Keratinocyte (primary cell): ENCODE measurements at regions not wholly inside any gene's neighbourhood (a gene's known extent, or its start where the extent isn't known, plus 50 kb on each side); places are given as distances from the start of the nearest gene placed in this dataset.
A peak's percentile ranks its signal among the peaks of the same experiment; 100 is the strongest.

Source experiments
- DNase-seq: peaks from one replicate; pipeline ENCODE4 v3.0.0-alpha.2; 2011; ENCODE audit warnings: low read depth, missing footprints, low spot score
- FAIRE-seq: peaks from 2 replicates; lab custom pipeline; 2011; peaks lifted over from hg19 to GRCh38; lab: Jason Lieb, UNC
- H2AFZ ChIP-seq: 2 replicates; pipeline ENCODE4 v1.6.0; 2012; ENCODE audit warnings: low read length, control low read depth, inconsistent platforms; ENCODE audit not compliant: control insufficient read depth
- H3K27ac ChIP-seq: 2 replicates; pipeline ENCODE4 v1.5.1; 2011; ENCODE audit warnings: low read length; ENCODE audit not compliant: control insufficient read depth, insufficient read depth
- H3K27me3 ChIP-seq: 3 replicates; pipeline ENCODE4 v1.6.0; 2011; ENCODE audit warnings: low read length; ENCODE audit not compliant: control insufficient read depth, insufficient read depth; ENCODE audit errors: extremely low read depth
- H3K36me3 ChIP-seq, 2 experiments: 2 replicates in 1 of 2; 3 replicates in 1 of 2; pipeline ENCODE4 v1.5.1; 2011; ENCODE audit warnings: low read length in 2 of 2, mild to moderate bottlenecking in 1 of 2; ENCODE audit not compliant: control insufficient read depth in 2 of 2, insufficient read depth in 2 of 2; ENCODE audit errors: extremely low read depth in 1 of 2
- H3K4me1 ChIP-seq: 3 replicates; pipeline ENCODE4 v1.5.1; 2011; ENCODE audit warnings: low read length; ENCODE audit not compliant: control insufficient read depth, insufficient read depth; ENCODE audit errors: extremely low read depth
- H3K4me2 ChIP-seq: 3 replicates; pipeline ENCODE4 v1.6.0; 2011; ENCODE audit warnings: low read depth, low read length; ENCODE audit not compliant: control insufficient read depth, insufficient read depth; ENCODE audit errors: extremely low read depth
- H3K4me3 ChIP-seq, 3 experiments: fragments of 200-600 bp in 1 of 3; sonication (generic) in 1 of 3; 2 replicates in 2 of 3; 3 replicates in 1 of 3; pipeline ENCODE4 v1.5.1; 2011 to 2016; ENCODE audit warnings: low read length in 3 of 3, mild to moderate bottlenecking in 3 of 3, control low read depth in 2 of 3, inconsistent platforms in 1 of 3, low read depth in 1 of 3, mixed read lengths in 1 of 3, mixed run types in 1 of 3, moderate library complexity in 1 of 3; ENCODE audit not compliant: control insufficient read depth in 2 of 3, insufficient read depth in 2 of 3; ENCODE audit errors: extremely low read depth in 1 of 3
- H3K79me2 ChIP-seq: 2 replicates; pipeline ENCODE4 v1.6.0; 2012; ENCODE audit warnings: low read length; ENCODE audit not compliant: control insufficient read depth, insufficient read depth
- H3K9ac ChIP-seq: 3 replicates; pipeline ENCODE4 v1.6.0; 2011; ENCODE audit warnings: low read length; ENCODE audit not compliant: control insufficient read depth, insufficient read depth; ENCODE audit errors: extremely low read depth
- H3K9me1 ChIP-seq: 3 replicates; pipeline ENCODE4 v1.6.0; 2011; ENCODE audit warnings: low read length; ENCODE audit not compliant: control insufficient read depth, insufficient read depth; ENCODE audit errors: extremely low read depth
- H3K9me3 ChIP-seq: 2 replicates; pipeline ENCODE4 v1.5.1; 2012; ENCODE audit warnings: low read depth, low read length; ENCODE audit not compliant: control insufficient read depth
- H4K20me1 ChIP-seq: 3 replicates; pipeline ENCODE4 v1.6.0; 2011; ENCODE audit warnings: low read length; ENCODE audit not compliant: control insufficient read depth, insufficient read depth; ENCODE audit errors: extremely low read depth
- CTCF ChIP-seq, 3 experiments: IDR thresholded peaks in 1 of 3; conservative IDR thresholded peaks in 1 of 3; optimal IDR thresholded peaks in 1 of 3; 2 replicates in 2 of 3; 3 replicates in 1 of 3; pipeline versions ENCODE3 to v1.5.1; 2011; ENCODE audit warnings: low read length in 3 of 3, mild to moderate bottlenecking in 3 of 3, moderate library complexity in 2 of 3, control low read depth in 1 of 3, inconsistent platforms in 1 of 3; ENCODE audit not compliant: insufficient read depth in 2 of 3; ENCODE audit errors: extremely low read depth in 1 of 3
- EZH2 ChIP-seq: IDR thresholded peaks from one replicate; pipeline ENCODE4 v1.6.1; 2012; ENCODE audit warnings: inconsistent platforms, mild to moderate bottlenecking, low read length, moderate library complexity
- dilution Hi-C: fragments of 300-500 bp; cut with MboI; formaldehyde crosslinking; loops from one replicate; pipeline ENCODE4 v1.7.0; 2020; ENCODE audit warnings: low sequenced_read_pairs; ENCODE audit not compliant: extremely low pct_ligation_motif_present

- FAIRE-seq (no peak), DNase-seq (no peak)
- dilution Hi-C loops: no loop called here
- Histone ChIP-seq H3K4me3 (no peak overlapping the region), H3K9me3 (no peaks in the 10 kb centered on the region), H3K9ac (no peak overlapping the region), H3K36me3 (no peaks in the 10 kb centered on the region), H3K4me2 (no peak overlapping the region), H2AFZ (no peak overlapping the region), H3K27me3 (peaks cover 36% of the 10 kb centered on the region), H3K9me1 (no peaks in the 10 kb centered on the region), H3K4me1 (no peaks in the 10 kb centered on the region), H4K20me1 (no peaks in the 10 kb centered on the region), H3K27ac (no peak overlapping the region), H3K79me2 (no peaks in the 10 kb centered on the region)
- no peak for TF ChIP-seq EZH2
- TF ChIP-seq CTCF (optimal IDR thresholded peaks at IDR 0.05 in 1 of 3, IDR thresholded peaks at IDR 0.05 in 1 of 3, conservative IDR thresholded peaks at IDR 0.05 in 1 of 3; ENCODE audit: extremely low read depth in 1 of 3, insufficient read depth in 2 of 3, low read length in 3 of 3): peak; percentile 46 to 59 (median 52)
Observed at GRCh38 chr7:55271069-55271626, 94.0 kb upstream of the LANCL2 start.

GRCh38 chr7:55271661-55272060, 93.5 kb upstream of the LANCL2 start:
- dilution Hi-C loops: no loop called here
- H3K27me3 ChIP-seq: peaks cover 36% of the 10 kb centered on the region

More at GRCh38 chr7:55271661-55272060, 93.5 kb upstream of the LANCL2 start:
- FAIRE-seq (no peak), DNase-seq (no peak)
- Histone ChIP-seq H4K20me1 (no peaks in the 10 kb centered on the region), H3K9me3 (no peaks in the 10 kb centered on the region), H3K27ac (no peak overlapping the region), H3K9ac (no peak overlapping the region), H2AFZ (no peak overlapping the region), H3K4me2 (no peak overlapping the region), H3K9me1 (no peaks in the 10 kb centered on the region), H3K4me1 (no peaks in the 10 kb centered on the region), H3K36me3 (no peaks in the 10 kb centered on the region), H3K4me3 (no peak overlapping the region), H3K79me2 (no peaks in the 10 kb centered on the region)
- no peak for TF ChIP-seq EZH2
- no peak for TF ChIP-seq CTCF (optimal IDR thresholded peaks at IDR 0.05 in 1 of 3, IDR thresholded peaks at IDR 0.05 in 1 of 3, conservative IDR thresholded peaks at IDR 0.05 in 1 of 3; ENCODE audit: extremely low read depth in 1 of 3, insufficient read depth in 2 of 3, low read length in 3 of 3)
